PC-9 (cell line): ENCODE measurements at regions not wholly inside any gene's neighbourhood (a gene's known extent, or its start where the extent isn't known, plus 50 kb on each side); places are given as distances from the start of the nearest gene placed in this dataset.

ENCODE experiments used
- EZH2 ChIP-seq: fragments of 200-600 bp; sonication (generic); IDR thresholded peaks from 2 replicates; pipeline ENCODE4 v1.8.0; 2017; ENCODE audit warnings: antibody characterized with exemption, low read depth
- TF ChIP-seq, protein P1 (sequence below): fragments of 200-600 bp; sonication (generic); conservative IDR thresholded peaks from 2 replicates; pipeline ENCODE4 v1.6.1; 2017; ENCODE audit warnings: mixed run types, antibody characterized with exemption, mild to moderate bottlenecking, moderate library complexity

DNA sequence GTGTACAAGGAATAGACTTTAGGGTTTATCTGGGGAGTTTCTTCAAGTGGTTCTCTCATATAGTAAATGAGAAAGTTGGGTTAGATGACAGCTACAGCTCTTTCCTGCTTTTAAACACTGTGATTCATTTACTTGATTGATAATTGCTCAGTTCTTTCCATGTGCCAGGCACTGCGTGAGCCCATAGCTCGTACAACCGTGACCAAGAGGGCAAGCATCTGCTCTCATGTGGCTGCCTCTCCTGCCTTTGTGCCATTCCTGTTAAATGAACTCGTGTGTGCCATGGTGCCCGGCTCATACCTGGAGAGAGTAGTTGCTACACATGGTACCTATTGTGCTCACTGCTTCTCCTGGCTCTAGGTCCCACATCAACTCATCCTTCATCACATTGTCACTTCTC is 206.3 kb downstream of the SNX19 start:
- TF ChIP-seq, protein P1, sequence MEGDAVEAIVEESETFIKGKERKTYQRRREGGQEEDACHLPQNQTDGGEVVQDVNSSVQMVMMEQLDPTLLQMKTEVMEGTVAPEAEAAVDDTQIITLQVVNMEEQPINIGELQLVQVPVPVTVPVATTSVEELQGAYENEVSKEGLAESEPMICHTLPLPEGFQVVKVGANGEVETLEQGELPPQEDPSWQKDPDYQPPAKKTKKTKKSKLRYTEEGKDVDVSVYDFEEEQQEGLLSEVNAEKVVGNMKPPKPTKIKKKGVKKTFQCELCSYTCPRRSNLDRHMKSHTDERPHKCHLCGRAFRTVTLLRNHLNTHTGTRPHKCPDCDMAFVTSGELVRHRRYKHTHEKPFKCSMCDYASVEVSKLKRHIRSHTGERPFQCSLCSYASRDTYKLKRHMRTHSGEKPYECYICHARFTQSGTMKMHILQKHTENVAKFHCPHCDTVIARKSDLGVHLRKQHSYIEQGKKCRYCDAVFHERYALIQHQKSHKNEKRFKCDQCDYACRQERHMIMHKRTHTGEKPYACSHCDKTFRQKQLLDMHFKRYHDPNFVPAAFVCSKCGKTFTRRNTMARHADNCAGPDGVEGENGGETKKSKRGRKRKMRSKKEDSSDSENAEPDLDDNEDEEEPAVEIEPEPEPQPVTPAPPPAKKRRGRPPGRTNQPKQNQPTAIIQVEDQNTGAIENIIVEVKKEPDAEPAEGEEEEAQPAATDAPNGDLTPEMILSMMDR: no peak
- no peak for TF ChIP-seq EZH2
